ENCODE measurements at regions not wholly inside any gene's neighbourhood (a gene's known extent, or its start where the extent isn't known, plus 50 kb on each side); places are given as distances from the start of the nearest gene placed in this dataset.

DNA sequence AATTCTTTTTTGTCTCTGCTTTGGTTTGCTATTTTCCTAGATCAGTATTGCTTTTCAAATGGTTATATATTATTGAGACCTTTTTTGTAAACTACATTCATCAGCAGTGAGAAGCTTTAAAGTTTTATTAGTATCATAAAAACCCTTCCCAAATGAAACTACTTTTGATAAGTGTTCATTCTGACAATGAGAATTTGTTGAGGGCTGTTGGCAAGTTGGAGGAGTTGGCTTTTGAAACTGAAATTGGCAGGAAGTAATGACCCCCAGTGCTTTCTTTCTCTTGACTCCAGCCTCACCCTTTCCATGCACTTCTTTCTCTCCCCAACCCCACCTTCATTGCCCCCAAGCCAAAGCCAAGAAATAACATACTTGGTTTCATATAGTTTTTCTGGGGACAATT is 113.8 kb downstream of the ZIC5 start:
- H3K4me1 ChIP-seq = no peaks in the 10 kb centered on the region

DNA sequence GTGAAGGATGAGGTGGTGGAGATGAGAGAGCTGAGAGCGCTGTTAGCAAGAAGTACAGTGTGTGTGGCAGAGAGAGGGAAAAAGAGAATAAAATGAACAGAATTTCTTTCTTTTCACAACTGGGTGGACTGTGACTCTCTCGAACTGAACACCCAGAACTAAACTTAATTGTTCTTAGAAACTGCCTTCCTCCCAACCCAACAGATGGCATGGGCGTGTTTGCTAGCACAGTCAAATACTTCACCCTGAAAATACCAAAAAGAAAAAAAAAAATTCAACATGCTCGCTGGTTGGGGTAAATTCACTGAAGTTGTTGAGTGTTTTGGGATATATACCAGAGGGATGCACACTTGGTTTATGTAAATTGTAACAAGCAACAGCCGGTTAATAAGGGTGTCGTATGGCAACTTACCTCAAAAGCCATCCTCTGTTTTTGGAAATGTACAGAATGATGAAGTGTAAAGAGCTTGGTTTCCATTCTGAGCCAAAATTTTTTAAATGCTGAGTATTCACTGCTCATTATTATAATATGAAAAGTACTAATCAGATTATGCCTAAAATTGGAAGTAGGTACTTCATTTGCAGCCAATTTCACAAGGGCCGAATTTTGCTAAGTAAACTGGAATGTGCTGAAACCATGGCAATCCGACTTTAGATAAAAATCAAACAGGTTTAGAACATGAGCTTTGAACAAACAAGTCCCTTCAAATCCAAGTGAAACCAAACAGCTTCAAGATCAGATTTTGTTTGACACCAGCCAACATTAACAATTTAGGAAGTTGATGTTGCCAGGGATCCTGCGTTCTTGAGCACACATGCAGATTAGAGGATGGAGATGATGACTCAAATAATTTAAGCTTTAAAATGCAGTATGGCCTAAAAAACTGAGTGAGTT is 115.8 kb downstream of the ZIC5 start:
- H3K4me1 ChIP-seq = no peaks in the 10 kb centered on the region
- H3K27ac ChIP-seq = no peak overlapping the region
- 65 to 72% (median 67%) methylated on average over 9 of the region's 9 CpGs for WGBS, 5 donors
- H3K27me3 ChIP-seq = no peaks in the 10 kb centered on the region
- no peaks in the 10 kb centered on the region for H3K36me3 ChIP-seq
- no peaks in the 10 kb centered on the region for H3K9me3 ChIP-seq
- no peak overlapping the region for H3K4me3 ChIP-seq
- TF ChIP-seq POLR2AphosphoS5 (IDR thresholded peaks at IDR 0.05) = no peak
- no peak for TF ChIP-seq POLR2A (IDR thresholded peaks at IDR 0.05)
- TF ChIP-seq, protein P1, sequence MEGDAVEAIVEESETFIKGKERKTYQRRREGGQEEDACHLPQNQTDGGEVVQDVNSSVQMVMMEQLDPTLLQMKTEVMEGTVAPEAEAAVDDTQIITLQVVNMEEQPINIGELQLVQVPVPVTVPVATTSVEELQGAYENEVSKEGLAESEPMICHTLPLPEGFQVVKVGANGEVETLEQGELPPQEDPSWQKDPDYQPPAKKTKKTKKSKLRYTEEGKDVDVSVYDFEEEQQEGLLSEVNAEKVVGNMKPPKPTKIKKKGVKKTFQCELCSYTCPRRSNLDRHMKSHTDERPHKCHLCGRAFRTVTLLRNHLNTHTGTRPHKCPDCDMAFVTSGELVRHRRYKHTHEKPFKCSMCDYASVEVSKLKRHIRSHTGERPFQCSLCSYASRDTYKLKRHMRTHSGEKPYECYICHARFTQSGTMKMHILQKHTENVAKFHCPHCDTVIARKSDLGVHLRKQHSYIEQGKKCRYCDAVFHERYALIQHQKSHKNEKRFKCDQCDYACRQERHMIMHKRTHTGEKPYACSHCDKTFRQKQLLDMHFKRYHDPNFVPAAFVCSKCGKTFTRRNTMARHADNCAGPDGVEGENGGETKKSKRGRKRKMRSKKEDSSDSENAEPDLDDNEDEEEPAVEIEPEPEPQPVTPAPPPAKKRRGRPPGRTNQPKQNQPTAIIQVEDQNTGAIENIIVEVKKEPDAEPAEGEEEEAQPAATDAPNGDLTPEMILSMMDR (IDR thresholded peaks at IDR 0.05) = no peak
- no peak for TF ChIP-seq EP300 (IDR thresholded peaks at IDR 0.05)
- intact Hi-C loops (cut with DNase I; ENCODE audit: low total_unique reads) = no loop called here
- no peak for DNase-seq

More for the DNA sequence above, 113.8 kb downstream of the ZIC5 start:
- Histone ChIP-seq H3K27me3 (no peaks in the 10 kb centered on the region), H3K9me3 (no peaks in the 10 kb centered on the region), H3K4me3 (no peak overlapping the region), H3K27ac (no peak overlapping the region), H3K36me3 (no peaks in the 10 kb centered on the region)
- TF ChIP-seq POLR2A (IDR thresholded peaks at IDR 0.05) (no peak), EP300 (IDR thresholded peaks at IDR 0.05) (no peak), POLR2AphosphoS5 (IDR thresholded peaks at IDR 0.05) (no peak)
- TF ChIP-seq, protein P1 (IDR thresholded peaks at IDR 0.05) = no peak
- no peak for DNase-seq
- intact Hi-C loops (cut with DNase I; ENCODE audit: low total_unique reads) = no loop called here

DNA sequence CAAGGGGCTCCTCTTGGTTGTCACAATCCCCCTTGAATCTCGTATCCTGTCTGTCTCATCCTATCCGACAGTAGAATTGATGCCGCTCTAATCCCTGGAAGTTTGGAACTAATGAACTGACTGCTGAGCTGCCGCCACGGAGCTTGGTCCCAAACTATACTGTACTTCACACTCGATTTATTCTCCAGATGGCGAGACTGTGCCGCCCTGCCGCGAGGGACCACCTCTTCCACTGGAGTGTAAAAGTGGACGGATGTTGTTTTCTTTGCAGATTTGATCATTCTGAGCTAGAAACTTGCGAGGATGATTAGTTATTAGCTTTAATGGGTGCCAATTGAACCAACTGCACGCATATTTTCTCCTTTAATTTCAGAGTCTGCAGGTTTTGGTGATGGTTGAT is 117.2 kb downstream of the ZIC5 start:
- Histone ChIP-seq H3K36me3 (no peaks in the 10 kb centered on the region), H3K27me3 (no peaks in the 10 kb centered on the region), H3K4me3 (no peak overlapping the region), H3K9me3 (no peaks in the 10 kb centered on the region), H3K4me1 (no peaks in the 10 kb centered on the region), H3K27ac (no peak overlapping the region)
- TF ChIP-seq, protein P1 (IDR thresholded peaks at IDR 0.05) = no peak
- TF ChIP-seq EP300 (IDR thresholded peaks at IDR 0.05) (no peak), POLR2A (IDR thresholded peaks at IDR 0.05) (no peak), POLR2AphosphoS5 (IDR thresholded peaks at IDR 0.05) (no peak)
- DNase-seq = no peak
- 82 to 90% (median 88%) methylated on average over 13 of the region's 13 CpGs for WGBS, 5 donors
- intact Hi-C loops (cut with DNase I; ENCODE audit: low total_unique reads) = no loop called here

DNA sequence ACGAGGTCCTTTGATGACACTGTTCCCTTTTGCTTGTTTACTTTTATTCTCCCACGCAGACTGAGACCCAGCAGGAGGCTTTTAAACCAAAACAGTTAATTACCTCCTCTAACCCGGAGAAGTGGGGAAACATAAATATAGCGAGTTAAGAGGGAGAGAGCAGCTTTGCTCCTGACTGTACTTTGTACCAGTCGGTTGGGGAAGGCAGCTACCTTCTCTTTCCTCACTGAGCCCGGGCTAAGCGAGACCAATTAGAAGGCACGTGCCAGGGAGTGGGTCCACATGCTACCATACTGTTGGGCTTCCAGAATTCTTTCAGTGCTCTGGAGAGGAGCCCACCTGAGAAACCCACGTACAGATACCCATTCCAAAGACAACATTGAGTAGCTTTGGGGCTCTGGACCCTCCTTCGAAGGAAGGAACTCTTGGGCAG is 124.2 kb downstream of the ZIC5 start:
- WGBS, 5 donors = 59 to 69% (median 67%) methylated on average over 8 to 10 of the region's 10 CpGs
- Histone ChIP-seq H3K36me3 (no peaks in the 10 kb centered on the region), H3K4me1 (no peaks in the 10 kb centered on the region), H3K9me3 (no peaks in the 10 kb centered on the region), H3K27me3 (no peaks in the 10 kb centered on the region), H3K4me3 (no peak overlapping the region), H3K27ac (no peak overlapping the region)
- DNase-seq = no peak
- intact Hi-C loops (cut with DNase I; ENCODE audit: low total_unique reads) = no loop called here
- TF ChIP-seq POLR2AphosphoS5 (IDR thresholded peaks at IDR 0.05) (no peak), EP300 (IDR thresholded peaks at IDR 0.05) (no peak), POLR2A (IDR thresholded peaks at IDR 0.05) (no peak)
- TF ChIP-seq, protein P1 (IDR thresholded peaks at IDR 0.05) = no peak
